ENCODE measurements at regions not wholly inside any gene's neighbourhood (a gene's known extent, or its start where the extent isn't known, plus 50 kb on each side); places are given as distances from the start of the nearest gene placed in this dataset.

GRCh38 chr13:73368608-73369007 lies 309.8 kb downstream of the KLF5 start:
- DNase-seq: no peak

DNA sequence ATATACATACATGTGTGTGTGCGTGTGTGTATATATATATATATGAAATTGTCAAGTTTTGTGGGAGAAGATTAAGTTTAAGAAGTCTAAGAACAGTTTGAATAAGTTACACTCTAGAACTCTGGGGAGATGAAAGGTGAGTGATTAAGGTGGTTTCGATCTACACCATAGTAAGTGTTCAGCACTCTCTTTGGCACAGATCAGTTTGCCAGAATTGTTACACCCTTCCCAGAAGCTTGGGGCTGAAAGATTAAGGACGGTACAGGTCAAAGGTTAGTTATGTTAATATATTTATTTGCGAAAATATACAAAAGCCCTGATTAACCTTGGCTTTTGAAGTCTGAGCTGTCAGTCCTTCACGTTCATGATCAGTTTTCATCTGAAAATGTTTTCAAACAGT lies 309.1 kb downstream of the KLF5 start:
- DNase-seq: no peak

DNA sequence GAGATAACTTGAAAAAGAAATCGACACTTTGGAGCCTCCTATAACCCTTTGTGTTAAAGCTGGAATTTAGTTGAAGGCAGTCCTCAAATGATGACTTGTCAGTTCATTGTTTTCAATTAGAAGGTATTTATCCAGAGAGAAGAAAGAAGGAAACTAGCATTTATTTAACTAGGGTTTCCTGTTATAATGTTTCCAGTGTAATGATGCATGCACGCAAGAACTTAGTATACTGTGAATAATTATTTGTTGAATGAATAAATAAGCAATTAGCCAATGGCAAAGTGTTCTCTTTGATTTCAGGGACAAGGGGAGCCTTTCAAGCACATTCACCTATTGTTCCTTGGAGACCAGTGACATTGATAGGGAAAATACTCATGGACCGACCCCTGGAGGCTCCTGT lies 307.4 kb downstream of the KLF5 start:
- no peak for DNase-seq

GRCh38 chr13:73365681-73366080 lies 306.9 kb downstream of the KLF5 start:
- DNase-seq: no peak

DNA sequence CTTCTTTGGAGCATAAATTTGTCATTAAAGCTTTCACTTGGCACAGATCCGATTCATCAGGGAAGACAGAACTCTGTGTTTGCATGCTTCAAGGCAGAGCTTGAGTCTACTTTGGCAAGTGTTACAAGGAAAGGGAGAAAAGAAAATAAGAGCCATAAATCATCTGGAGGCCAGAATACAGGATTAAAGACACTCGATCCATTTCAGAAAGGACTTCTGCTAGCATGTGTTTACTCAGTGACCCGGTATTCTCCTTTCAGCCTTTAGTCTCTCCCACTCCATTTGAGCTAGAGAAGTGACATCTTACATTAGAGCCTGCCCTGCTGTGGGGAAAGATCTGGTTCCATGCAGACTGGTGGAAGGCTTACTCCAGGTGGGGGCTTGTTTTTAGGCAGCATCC lies 306.4 kb downstream of the KLF5 start:
- DNase-seq: no peak

GRCh38 chr13:73364736-73365135 lies 305.9 kb downstream of the KLF5 start:
- DNase-seq: no peak

GRCh38 chr13:73358606-73359095 lies 299.8 kb downstream of the KLF5 start:
- DNase-seq: no peak

DNA sequence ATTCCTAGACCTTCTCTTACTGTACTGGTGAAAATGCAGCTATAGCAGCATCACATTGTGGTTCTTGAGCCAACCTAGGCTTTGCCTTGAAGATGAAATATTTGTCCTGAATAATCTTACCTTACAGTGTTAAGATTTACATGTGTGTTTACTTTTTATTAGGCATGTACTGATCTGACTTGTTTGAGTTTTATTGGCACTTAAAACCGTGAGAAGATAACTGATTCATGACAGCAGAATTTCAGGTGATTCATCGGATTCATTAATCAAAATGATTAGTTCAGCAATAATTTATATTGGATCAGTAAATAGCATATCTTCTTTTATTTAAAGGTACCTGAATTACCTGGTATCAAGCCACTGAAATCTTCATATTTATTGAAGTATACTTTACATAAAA lies 296.3 kb downstream of the KLF5 start:
- DNase-seq: no peak

- DNase-seq: no peak
Observed at GRCh38 chr13:73351730-73352129, 292.9 kb downstream of the KLF5 start.

DNA sequence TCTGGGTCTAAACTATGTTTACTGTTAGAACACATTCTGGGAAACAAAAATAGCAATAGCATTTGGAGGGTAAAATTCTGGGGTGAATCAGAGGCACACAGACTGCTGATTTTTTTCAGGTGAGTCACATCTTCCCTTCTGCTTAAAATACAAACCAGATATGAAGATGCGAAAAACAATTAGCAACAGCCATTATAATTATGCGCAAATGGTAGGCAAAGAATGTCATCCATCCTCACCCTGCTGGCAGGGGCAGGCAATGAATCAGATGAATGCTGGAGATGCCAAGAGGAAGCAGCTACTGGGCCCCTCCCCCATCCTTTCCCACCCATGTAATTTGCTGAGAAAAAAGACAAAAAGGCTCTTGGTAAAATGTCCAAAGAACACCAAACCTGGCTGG lies 282.9 kb downstream of the KLF5 start:
- no peak for DNase-seq

DNA sequence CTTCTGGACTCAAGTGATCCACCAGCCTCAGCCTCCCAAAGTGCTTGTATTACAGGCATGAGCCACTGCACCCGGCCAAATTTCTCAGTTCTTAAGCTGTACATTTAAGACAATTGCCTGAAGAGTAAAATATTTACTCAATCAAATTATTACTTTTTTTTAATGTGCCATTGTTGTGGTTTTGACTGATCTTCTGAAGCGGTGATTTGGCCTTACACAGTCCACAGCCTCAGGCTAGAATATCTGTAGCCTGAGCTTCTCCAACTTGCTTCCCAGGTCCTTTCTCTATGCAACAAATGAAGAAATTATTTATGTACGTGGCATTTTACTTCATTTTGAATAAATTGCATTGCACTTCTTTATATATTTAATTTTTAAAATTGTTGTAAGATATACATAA lies 281.3 kb downstream of the KLF5 start:
- no peak for DNase-seq

GRCh38 chr13:73339086-73339485 lies 280.3 kb downstream of the KLF5 start:
- DNase-seq: no peak

GRCh38 chr13:73338389-73338788 lies 279.6 kb downstream of the KLF5 start:
- no peak for DNase-seq

DNA sequence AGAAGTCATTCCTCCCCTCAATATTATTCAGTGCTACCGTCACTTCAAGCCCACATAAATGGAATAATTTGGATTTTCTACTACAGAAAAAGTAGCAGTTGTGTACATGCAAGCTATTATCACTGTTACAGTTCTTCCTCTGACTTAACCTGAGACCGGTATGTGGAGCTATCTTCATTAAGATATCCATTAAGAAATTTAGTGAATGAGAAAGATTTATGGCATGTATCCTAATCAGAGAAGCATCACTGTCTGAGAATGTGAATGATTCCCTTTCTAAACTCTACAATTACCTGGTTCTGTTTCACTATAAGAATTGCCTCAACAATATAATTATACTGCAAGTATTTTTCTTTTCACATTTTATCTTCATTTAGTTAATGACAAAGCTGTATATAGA lies 278.7 kb downstream of the KLF5 start:
- DNase-seq: no peak

- no peak for DNase-seq
Observed at GRCh38 chr13:73336773-73337172, 278.0 kb downstream of the KLF5 start.

DNA sequence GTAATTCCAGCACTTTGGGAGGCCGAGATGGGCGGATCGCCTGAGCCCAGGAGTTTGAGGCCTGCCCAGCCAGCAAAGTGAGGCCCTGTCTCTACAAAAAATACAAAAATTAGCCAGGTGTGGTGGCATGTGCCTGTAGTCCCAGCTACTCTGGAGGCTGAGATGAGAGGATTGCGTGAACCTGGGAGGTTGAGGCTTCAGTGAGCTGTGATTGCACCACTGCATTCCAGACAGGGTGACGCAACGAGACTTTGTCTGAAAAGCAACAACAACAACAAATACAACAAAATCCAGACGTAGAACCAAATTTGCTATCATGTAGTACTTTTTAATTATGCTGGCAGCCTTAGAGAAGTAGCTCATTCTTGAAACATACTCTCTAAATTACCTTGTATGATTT lies 277.1 kb downstream of the KLF5 start:
- DNase-seq: no peak

DNA sequence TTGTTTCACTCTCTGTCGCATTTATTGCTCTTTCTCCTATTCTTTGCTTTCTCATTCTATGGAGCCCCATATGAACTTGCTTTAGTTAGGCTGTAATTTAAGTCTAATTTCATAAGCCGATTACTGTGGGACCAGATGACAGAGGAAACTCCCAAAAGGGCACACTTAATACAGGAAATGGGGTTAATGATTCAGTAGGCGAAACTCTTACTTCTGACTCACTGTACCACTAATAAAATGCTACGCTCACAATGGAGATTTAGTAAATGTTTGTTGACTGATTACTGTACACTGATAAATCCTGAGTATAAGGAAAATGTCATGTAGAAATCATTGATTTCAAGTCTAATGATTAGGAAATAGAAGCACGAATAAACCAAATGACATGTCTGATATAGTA lies 276.4 kb downstream of the KLF5 start:
- no peak for DNase-seq

GRCh38 chr13:73334445-73334844 lies 275.6 kb downstream of the KLF5 start:
- no peak for DNase-seq

- DNase-seq: no peak
Observed at GRCh38 chr13:73331556-73331955, 272.8 kb downstream of the KLF5 start.

DNA sequence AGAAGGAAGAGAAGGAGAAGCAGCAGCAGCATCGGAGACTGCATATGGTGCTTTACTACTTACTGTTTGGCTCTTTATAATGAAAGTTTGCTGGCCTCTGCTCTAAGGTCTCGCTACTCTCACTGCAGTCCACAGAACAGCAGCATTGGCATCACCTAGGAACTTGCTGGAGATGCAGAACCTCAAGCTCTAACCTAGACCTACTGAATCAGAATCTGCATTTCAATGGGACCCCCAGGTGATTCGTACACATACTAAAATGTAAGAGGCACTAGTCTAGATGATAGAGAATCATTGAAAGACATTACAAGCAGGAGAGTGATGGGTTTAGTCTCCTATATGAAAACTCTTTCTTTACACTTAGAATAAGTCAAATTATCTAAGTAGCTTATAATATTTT lies 270.6 kb downstream of the KLF5 start:
- DNase-seq: no peak

- DNase-seq: no peak
Observed at GRCh38 chr13:73327579-73327978, 268.8 kb downstream of the KLF5 start.

- no peak for DNase-seq
Observed at GRCh38 chr13:73325723-73326558, 267.1 kb downstream of the KLF5 start.

DNA sequence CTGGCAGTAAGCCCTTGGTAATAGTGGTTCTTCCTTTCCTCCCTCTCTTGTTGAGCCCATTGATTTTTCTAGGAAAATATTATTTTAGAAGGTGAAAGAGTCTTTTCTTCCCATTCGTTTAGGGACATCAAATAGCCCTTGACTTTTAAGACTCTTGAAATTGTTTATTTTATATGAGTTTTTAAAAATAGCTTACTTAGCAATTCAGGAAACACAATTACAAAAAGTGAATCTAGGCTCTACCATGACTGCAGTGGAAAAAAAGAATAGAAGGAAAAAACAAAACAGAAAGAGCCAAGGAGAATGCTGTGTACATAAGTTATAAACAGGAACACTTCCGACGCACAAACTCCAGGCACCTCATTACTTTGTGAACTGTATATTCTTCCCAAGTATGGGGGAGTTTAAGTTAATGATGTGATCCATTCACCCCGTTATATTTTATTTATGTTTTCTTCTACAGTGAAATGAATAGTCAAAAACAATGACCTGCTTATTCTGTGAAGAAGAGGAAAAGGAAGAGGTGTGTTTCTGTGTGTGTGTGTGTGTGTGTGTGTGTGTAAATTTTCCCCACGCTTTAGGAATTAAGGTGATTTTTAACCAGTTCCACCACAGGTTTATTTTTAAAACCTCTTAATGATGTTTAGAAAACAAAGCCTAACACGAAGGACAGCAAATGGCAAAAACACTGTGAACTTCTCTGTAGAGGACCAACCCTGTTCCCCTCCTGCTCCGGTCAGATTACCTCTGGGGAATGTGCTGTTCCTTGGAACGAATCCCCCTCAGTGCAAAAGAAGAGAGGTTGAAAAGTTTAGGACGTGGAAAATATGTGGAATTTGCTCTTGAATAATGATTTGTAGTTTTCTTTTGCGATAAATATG lies 266.3 kb downstream of the KLF5 start:
- no peak for DNase-seq

DNA sequence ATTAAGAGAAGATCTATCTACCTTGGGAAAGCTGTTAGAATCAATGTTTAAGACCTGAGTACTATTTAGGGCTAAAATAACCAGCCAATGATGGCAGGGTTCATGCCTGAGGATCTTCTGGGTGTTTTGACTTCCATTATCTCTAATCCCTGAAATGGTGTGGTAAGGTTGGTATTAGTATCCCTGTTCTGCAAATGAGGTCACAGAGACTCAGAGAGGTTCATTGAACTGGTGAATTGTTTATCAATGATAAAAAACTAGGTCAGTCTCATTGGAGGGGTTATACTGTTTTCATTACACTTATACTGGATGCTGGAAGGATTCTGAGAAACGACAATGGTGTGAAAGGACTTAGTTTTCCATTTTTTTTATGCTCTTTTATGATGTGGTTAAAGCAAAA lies 264.8 kb downstream of the KLF5 start:
- DNase-seq: no peak
